ENCODE measurements at regions not wholly inside any gene's neighbourhood (a gene's known extent, or its start where the extent isn't known, plus 50 kb on each side); places are given as distances from the start of the nearest gene placed in this dataset.

DNA sequence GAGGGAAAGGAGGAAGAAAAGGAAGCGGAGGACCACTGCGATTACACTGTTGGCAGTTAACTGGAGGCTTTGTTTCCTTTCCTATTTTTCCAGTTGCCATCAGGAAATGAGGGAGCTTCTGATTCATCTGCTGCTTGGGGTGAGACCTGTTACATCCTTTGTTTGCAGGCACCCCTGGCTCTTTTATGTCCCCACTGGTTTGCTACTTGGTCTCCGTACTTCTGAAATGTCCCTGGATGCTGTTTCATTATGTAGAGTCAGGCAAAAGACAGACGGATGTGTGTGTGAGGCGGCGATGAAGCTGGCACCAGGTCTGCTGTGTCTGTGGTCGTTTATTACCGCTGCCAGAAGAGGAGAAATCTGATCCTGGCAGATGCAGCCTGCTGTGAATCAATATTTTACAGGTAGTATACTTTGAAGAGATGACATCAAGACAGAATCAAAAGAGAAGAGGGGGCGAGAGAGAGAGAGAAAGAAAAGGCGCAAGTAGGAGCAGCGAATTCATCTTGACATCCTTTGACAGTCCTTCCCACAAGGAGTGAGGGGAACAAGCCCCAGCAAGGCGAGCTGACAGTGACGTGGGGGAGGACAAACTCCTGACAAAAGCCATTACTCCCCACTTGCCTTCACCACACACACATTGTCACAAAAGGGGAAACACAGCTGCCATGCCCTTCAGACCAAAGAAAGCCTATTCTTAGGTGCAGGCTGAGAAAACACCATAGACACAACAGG is 145.9 kb upstream of the FBXL4 start:
- intact Hi-C loops (cut with DNase I): no loop called here
- no peak for DNase-seq
- no peak for ATAC-seq (ENCODE audit: poor library complexity)

DNA sequence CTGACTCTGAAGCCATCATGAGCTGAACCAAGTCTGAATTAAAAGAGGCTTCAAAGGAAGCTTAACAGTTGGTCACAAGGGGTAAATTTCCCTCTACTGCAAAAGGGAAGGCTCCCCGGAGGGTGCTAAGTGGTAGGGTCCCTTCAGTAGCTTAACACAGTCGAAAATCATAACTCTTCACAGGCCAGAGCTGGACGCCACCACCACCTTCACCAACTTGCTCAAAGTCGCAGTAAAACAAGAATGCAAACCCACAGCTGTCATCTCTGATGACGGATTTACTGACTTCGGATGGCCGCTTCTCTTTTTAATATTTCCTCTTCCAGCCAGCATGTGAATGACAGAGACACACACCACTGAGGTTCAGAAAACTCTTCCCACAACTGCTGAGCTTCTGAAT is 144.7 kb upstream of the FBXL4 start:
- intact Hi-C loops (cut with DNase I): no loop called here
- DNase-seq (no peak), ATAC-seq (ENCODE audit: poor library complexity) (no peak)

DNA sequence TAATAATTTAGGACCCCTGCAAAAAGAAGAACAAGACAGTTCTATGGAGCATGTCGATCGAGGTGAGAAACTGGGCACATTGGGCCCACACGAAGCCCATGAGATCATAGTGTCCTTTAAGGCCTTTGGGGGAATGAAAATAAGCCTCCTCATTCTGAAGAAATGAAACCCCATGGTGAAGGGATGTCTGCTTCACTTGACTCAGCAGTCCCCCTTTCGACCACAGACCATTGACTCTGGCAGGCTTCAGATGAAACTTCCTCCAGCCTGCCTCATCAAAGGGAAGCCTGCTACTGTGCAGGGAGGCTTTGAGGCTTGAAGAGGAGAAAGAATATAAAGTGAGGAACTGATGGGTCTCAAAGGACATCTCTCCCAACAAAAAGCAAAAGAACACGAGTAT is 144.2 kb upstream of the FBXL4 start:
- intact Hi-C loops (cut with DNase I): no loop called here
- ATAC-seq (ENCODE audit: poor library complexity): no peak

DNA sequence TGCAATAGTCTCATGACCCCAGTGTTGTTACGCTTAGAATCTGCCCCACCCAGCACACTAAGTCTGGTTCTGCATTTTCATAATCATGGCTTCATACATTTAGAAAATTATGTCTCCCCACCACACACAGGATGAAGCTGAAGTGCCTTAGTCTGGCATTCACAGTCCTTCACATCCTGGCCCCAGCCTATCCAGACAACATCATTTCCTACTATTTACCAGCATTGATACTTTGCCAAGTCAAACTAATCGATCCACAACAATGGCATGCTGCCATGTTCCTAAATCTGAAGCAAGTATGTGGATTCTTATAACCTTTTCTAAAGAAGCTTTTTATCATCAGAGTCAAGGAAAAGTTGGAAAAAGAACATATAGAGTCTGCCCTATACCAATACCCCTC is 132.4 kb upstream of the FBXL4 start:
- ATAC-seq (ENCODE audit: poor library complexity) (no peak), DNase-seq (no peak)
- intact Hi-C loops (cut with DNase I): no loop called here

More for the DNA sequence above, 144.2 kb upstream of the FBXL4 start:
- DNase-seq: no peak

DNA sequence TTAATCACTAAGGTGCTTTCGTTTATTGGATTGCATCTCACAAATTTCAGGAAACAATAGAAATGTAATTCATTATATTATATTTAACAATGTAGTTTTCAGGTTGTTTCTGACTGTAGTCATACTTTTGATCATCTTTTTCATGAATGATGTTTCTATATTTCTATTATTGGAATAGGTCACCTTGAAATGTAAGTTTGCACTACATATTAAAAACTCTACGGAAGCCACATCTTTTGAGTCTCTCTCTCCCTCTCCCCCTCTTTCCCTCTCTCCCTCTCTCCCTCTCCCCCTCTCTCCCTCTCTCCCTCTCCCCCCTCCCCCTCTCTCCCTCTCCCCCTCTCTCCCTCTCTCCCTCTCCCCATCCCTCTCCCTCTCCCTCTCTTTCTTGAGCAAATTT is 131.3 kb upstream of the FBXL4 start:
- ATAC-seq (ENCODE audit: poor library complexity) (no peak), DNase-seq (no peak)
- intact Hi-C loops (cut with DNase I): no loop called here

DNA sequence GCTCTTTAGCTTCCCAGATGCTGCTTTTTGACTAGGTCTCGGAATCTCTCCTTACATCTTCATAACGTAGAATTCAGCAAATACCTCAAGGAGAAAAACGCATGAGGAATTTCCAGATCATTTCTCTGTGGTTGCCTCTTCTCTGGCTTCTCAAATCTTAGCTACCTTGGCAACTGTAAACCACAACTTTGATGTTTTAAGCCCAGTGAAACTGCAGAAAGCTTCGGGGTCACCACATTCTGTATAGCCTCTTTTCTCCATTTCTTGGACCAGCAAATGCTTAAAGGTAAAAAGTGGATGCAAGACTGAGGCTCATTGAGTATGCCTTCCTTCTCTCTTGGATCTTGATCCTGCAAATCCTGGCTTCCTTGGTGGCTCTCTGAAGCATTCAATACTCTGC is 125.5 kb upstream of the FBXL4 start:
- DNase-seq: no peak
- ATAC-seq (ENCODE audit: poor library complexity): no peak
- intact Hi-C loops (cut with DNase I): no loop called here

DNA sequence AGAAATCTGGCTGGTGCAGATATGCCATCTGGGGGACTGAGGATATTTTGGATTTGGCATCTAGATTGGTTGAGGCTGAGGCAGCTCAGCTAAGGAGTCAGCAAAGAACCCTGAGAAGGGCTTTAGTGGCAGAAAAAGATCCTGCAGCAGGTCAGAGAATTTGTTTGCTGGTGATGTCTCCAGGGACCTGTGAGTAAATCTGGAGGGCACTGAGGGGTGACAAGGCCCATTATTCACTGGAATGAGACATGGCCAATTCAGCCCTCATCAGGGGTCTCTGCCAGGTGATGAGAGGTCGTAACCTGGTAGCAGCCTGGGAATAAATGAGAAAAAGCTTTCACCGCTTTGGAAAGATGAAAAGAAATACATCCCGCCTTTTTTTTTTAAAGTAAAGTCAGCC is 118.3 kb upstream of the FBXL4 start:
- intact Hi-C loops (cut with DNase I): no loop called here

DNA sequence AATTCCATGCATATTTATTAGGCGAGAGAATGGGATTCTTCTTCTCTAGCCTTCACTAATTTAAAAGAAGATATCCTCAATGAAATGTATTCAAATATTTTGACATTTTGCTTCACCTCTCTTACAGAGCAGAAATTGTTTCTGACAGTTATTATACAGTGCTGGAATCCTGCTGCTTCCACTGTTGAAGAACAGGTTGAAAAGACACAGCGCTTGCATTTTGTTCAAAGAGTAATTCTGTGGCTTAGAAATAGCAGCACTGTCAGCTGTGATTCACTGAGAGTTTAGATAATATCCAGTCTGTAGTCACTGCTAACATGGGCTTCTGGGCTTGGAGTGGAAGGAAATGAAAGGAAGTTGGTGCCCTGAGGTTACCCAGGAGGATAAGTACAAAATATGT is 117.1 kb upstream of the FBXL4 start:
- intact Hi-C loops (cut with DNase I): no loop called here
- ATAC-seq (ENCODE audit: poor library complexity) (no peak), DNase-seq (no peak)

More for the DNA sequence above, 118.3 kb upstream of the FBXL4 start:
- no peak for DNase-seq
- no peak for ATAC-seq (ENCODE audit: poor library complexity)

DNA sequence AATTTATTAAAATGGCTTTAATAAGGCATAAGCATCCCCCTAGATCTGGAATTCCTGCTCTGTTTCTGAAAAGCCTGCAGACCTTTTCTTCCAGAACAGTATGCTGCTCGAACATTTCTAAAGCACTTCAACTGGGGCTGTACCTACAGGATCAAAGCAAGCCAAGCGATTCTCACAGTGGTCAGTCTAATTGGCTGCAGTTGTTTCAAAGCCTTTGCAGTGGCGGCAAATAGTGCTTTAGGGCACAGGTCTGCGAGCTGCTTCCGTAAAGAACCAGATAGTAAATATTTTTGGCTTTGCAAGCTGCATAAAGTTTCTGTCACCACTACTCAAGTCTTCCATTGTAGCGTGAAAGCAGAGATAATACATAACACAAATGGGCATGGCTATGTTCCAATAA is 88.9 kb upstream of the FBXL4 start:
- intact Hi-C loops (cut with DNase I): no loop called here
- DNase-seq: no peak
- no peak for ATAC-seq (ENCODE audit: poor library complexity)

DNA sequence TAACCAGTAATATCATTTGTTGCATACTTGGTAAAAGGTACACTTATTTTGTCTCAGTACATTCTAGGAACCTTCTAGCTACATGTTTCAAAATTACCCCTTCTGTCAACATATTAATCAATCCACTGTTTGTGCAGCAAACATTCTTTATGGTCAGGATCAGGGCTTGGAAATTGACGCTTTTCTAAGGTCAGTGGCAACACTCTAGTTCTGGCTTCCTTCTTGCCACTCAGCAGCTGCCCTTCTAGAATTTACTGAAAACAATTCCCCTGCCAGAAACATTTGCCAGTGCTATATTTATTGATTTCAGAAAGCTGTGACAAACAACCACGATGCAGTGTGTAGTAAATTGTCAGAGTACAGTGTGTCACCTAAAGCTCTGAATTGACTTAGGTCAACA is 84.7 kb upstream of the FBXL4 start:
- no peak for DNase-seq
- peak; percentile 53 for ATAC-seq (ENCODE audit: poor library complexity)
- intact Hi-C loops (cut with DNase I): no loop called here

DNA sequence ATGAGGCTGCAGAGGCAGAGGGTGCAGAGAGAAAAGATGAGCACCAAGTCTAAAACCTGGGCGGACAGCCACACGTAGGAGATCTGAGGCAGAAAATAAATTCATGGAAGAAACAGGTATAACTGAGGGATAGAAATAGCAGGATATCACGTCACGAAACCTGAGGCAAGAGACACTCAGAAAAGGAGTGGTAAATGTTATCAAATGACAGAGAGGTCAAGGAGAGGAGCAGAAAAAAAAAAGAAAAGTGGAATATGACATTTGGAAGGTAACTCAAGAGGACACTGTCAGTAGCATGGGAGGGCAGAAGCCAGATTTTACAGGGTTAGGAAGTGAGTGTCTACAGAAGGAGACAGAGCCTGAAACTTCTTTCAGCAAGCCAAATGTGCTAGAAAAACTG is 84.2 kb upstream of the FBXL4 start:
- no peak for DNase-seq
- peak; percentile 62 for ATAC-seq (ENCODE audit: poor library complexity)
- intact Hi-C loops (cut with DNase I): no loop called here

DNA sequence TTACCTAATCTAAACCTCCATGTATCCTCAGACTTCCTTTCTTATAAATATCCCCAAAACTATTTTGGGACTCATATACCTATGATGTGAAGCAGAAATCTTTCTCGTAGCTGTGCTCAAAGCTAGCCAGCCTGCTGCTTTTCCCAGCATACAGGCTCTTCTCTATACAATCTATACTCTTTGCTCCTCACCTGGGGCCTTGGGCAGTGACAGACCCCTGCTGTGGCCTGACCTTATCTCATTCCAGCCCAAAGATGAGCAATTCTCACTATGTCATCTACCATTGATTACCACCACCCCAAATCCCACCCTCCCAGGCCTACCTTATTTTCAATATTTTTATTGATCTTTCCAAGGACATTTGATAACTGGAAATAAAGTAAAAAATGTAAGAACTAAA is 83.2 kb upstream of the FBXL4 start:
- intact Hi-C loops (cut with DNase I): no loop called here
- no peak for ATAC-seq (ENCODE audit: poor library complexity)
- DNase-seq: no peak

DNA sequence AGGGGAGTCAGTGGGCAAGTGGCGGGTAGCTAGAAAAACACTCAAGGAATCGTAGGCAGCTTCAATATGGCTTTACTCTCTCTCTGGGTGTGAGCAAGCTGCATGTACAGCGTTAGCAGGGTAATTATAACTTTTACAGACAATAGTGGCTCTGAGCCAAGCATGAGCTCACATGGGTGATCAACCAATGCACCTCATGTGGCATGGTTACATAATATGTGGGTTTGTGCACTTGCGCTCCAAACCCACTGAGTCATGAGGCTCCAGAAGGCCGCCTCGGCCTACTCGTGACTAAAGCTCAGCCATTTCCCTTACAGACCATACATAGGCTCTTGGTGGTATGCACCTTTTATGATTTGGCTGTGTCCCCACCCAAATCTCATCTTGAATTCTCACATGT is 78.4 kb upstream of the FBXL4 start:
- DNase-seq: no peak
- ATAC-seq (ENCODE audit: poor library complexity): no peak
- intact Hi-C loops (cut with DNase I): no loop called here

DNA sequence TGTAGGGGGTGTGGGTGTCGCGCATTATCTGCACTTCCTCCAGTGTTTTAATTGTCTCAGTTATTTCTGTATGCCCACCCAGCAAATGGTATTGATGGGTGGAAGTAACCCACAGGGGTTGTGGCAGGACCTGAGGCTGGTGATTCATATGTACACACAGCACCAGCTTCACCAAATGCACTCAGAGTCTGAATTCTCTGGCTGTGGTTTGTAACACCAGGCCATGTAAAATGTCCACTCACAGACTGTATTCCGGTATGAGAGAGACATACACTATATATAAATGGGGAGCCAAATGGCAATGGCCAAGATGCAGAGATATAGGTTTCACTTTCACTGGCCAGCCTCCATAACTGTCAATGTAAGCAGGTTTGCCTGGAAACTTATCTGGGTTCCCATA is 76.3 kb upstream of the FBXL4 start:
- intact Hi-C loops (cut with DNase I): no loop called here
- no peak for DNase-seq
- ATAC-seq (ENCODE audit: poor library complexity): no peak

DNA sequence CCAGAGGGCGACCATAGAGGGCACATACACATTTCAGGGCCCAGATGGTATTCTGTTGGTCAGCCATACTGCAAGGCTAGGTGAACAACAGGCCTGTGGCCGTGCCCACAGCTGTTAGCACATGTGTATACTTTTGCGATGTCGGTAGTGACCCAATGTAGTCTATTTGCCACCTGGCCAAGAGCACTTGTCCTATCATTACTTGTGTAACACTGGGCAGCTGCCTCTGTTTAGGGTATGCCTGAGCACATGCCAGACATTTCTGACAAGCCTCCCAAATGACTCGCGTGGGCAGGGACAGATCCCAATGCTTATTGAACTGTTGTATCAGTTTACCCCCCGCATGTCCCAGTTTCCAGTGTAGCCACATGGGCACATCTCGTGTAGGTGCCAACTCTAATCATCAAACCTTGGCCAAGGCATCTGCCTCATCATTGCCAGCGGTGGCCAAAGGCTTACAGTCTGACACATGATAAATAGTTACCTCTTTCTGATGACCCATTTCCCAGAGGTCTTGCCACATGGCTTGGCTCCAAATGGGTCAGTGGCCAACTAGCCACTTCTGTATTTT is 74.4 kb upstream of the FBXL4 start:
- DNase-seq: no peak

DNA sequence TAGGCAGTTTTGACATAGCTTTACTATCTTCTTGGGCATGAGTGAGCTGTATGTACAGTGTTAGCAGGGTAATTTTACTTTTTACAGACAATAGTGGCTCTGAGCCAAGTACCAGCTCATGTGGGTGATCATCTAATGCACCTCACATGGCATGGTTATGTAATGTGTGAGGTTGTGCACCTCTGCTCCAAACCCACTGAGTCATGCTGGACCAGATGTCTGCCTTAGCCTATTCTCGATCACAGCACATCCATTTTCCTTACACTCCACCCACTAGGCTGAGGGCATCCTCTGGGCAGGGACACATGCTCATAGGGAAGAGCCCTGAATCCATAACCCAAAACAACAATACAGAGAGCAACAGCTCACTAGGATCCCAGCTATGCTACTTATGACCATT is 71.6 kb upstream of the FBXL4 start:
- no peak for DNase-seq
- intact Hi-C loops (cut with DNase I): no loop called here
- no peak for ATAC-seq (ENCODE audit: poor library complexity)

More for the DNA sequence above, 74.4 kb upstream of the FBXL4 start:
- peak; percentile 90 for ATAC-seq (ENCODE audit: poor library complexity)
- intact Hi-C loops (cut with DNase I): no loop called here

DNA sequence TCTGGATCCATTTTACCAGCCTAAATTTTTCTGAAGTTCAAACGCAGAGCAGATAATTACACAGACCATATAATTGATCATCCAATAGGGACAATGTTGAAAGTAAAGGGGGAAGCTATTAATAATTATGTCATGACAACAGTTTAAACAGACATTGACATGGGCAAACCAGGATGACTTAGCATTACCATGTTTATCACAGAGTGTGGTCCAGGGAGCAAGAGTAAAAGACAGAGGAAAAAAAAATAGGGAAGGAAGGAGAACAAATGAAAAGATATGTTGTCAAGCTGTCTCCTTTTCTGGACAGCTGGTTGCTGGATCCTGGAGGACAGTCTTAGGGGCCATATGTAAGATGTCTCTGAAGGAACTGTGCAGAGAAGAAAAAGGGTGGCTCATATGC is 69.4 kb upstream of the FBXL4 start:
- ATAC-seq (ENCODE audit: poor library complexity): no peak
- no peak for DNase-seq
- intact Hi-C loops (cut with DNase I): no loop called here

DNA sequence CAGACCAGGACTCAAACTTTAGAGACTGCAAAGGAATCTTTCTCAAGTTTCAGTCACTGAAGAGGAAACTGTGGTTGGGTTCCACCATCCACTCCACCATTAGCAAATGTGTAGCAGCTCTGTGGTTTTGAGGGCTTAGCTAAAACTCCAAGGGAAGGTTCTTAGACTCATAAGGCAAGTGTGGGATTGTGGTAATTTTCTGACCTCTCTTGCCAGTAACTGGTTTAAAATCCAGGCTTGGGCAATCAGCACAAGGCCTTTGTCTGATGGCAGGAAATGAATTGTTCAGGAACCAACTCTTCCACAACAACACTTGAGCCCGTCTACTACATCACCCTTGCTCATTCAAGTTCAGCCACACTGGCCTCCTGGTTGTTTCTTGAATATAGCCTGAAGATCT is 68.6 kb upstream of the FBXL4 start:
- no peak for DNase-seq
- no peak for ATAC-seq (ENCODE audit: poor library complexity)
- intact Hi-C loops (cut with DNase I): no loop called here

DNA sequence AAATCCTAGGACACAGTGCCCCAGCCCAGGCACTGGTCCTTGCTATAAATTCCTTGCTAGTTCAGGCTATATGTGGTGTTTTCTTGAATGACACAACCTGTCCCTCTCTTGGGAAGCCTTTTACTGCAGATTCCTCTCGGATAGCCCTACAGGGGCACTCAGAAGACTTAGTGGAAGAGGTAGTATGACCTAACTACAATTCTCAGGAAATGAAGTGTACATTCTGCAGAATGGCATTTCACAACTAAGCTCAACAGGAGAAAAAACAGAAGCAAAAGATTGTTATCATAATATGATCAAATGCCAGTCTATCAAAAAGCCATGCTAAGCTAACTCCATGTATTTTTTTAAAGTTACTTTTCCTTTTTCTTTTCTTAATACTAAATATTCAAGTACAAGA is 66.3 kb upstream of the FBXL4 start:
- intact Hi-C loops (cut with DNase I): no loop called here
- ATAC-seq (ENCODE audit: poor library complexity): no peak
- DNase-seq: no peak

DNA sequence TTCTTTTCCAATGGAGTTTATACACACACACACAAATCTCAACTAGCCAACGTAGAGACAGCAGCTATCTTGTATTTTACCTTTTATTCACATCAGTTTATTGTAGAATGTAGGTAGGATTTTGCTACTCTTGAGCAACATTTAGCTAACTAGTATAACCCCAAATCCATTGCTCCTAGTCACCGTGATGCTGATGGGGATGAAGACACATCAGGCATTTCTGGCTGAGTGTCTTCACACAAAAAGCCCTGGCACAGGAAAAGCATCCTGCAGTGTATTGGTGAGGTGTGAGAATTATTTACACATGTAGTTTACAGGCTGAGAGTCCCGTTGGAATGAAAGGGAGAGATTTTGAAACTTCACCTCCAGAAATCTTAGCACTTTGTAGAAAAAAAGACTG is 65.9 kb upstream of the FBXL4 start:
- intact Hi-C loops (cut with DNase I): no loop called here
- DNase-seq (no peak), ATAC-seq (ENCODE audit: poor library complexity) (no peak)

DNA sequence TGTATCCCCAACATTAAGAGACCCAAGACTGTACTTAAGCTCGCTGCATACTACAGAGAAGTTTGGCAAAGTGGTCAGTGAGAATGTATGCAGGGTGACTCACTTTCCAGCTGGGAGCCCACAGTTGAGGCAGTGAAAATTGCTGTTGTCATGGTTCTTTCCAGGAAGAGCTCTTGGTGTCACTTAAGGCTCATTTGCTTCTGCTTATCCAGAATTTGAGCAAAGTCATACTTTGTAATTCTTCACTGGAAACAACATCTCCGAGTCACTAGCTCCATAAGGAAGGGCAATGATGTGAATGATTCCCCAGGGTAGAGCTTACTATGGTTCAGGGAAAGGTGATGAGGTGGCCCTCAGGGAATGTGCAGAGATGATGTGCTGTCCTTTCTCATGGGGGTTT is 65.4 kb upstream of the FBXL4 start:
- intact Hi-C loops (cut with DNase I): no loop called here
- ATAC-seq (ENCODE audit: poor library complexity) (no peak), DNase-seq (no peak)

Data from Right ventricle myocardium superior (tissue), 1 donor.